ENCODE measurements at regions not wholly inside any gene's neighbourhood (a gene's known extent, or its start where the extent isn't known, plus 50 kb on each side); places are given as distances from the start of the nearest gene placed in this dataset.

GRCh38 chr4:101418466-101418865 is 71.1 kb upstream of the PPP3CA start:
- TF ChIP-seq CTCF (conservative IDR thresholded peaks at IDR 0.05; ENCODE audit: low read depth in 2 of 2), result no peak
- TF ChIP-seq EZH2 (IDR thresholded peaks at IDR 0.05; ENCODE audit: low read depth, unreplicated experiment), result no peak
- TF ChIP-seq REST (IDR thresholded peaks at IDR 0.05; ENCODE audit: unreplicated experiment), result no peak

Measured in GM23338 (cell line).